H1 (cell line): ENCODE measurements at regions not wholly inside any gene's neighbourhood (a gene's known extent, or its start where the extent isn't known, plus 50 kb on each side); places are given as distances from the start of the nearest gene placed in this dataset.

Source experiments
- CTCF ChIA-PET: fragments of 300-600 bp; sonication (Branson Sonifier 250); formaldehyde crosslinking; loops from one replicate; lab custom pipeline; 2021; ENCODE audit not compliant: partially characterized antibody; lab: Charles Lee
- POLR2A ChIA-PET: fragments of 300-600 bp; sonication (Branson Sonifier 250); formaldehyde crosslinking; loops from one replicate; lab custom pipeline; 2021; ENCODE audit warnings: inconsistent platforms; ENCODE audit not compliant: partially characterized antibody; lab: Charles Lee
- DNase-seq, 2 experiments: peaks; one replicate each; pipeline versions ENCODE4 v3.0.0 to v3.0.0-alpha.2; 2010 to 2022; ENCODE audit warnings: low spot score in 2 of 2, low read depth in 1 of 2, mixed read lengths in 1 of 2
- FAIRE-seq: peaks from 2 replicates; lab custom pipeline; 2011; peaks lifted over from hg19 to GRCh38; lab: Jason Lieb, UNC
- H2AFZ ChIP-seq: 2 replicates; pipeline ENCODE4 v1.8.1; 2012; ENCODE audit warnings: low read length, inconsistent platforms
- H2AK5ac ChIP-seq: 2 replicates; pipeline ENCODE4 v1.6.1; 2013; ENCODE audit warnings: low read depth, low read length
- H2BK120ac ChIP-seq: replicated peaks from 2 replicates; pipeline ENCODE3; 2013; ENCODE audit warnings: low read depth, low read length, inconsistent platforms
- H2BK12ac ChIP-seq: 2 replicates; pipeline ENCODE4 v1.6.1; 2013; ENCODE audit warnings: low read depth, low read length
- H2BK15ac ChIP-seq: 2 replicates; pipeline ENCODE4 v1.6.1; 2013; ENCODE audit warnings: low read length
- H2BK20ac ChIP-seq: 2 replicates; pipeline ENCODE4 v1.6.1; 2013; ENCODE audit warnings: low read length
- H2BK5ac ChIP-seq: 2 replicates; pipeline ENCODE4 v1.6.1; 2013; ENCODE audit warnings: low read depth, low read length
- H3K14ac ChIP-seq: 2 replicates; pipeline ENCODE4 v1.6.1; 2013; ENCODE audit warnings: inconsistent platforms; ENCODE audit not compliant: insufficient read length
- H3K18ac ChIP-seq: 2 replicates; pipeline ENCODE4 v1.6.1; 2013; ENCODE audit warnings: low read length; ENCODE audit errors: extremely low read depth
- H3K23ac ChIP-seq: 2 replicates; pipeline ENCODE4 v1.6.1; 2013; ENCODE audit warnings: inconsistent platforms; ENCODE audit not compliant: insufficient read length
- H3K23me2 ChIP-seq: 2 replicates; pipeline ENCODE4 v1.6.1; 2013; ENCODE audit warnings: low read depth, low read length
- H3K27ac ChIP-seq: 2 replicates; pipeline ENCODE4 v1.6.1; 2011; ENCODE audit warnings: low read depth, low read length, inconsistent platforms
- H3K27me3 ChIP-seq, 4 experiments: replicated peaks in 1 of 4; 1 replicate in 1 of 4; 2 replicates in 3 of 4; pipeline versions ENCODE4 v1.6.1 to v1.8.1; 2011 to 2013; ENCODE audit warnings: low read length in 3 of 4, mild to moderate bottlenecking in 3 of 4, inconsistent platforms in 2 of 4, mixed read lengths in 2 of 4, moderate library complexity in 1 of 4; ENCODE audit not compliant: control insufficient read depth in 3 of 4, insufficient read depth in 3 of 4; ENCODE audit errors: extremely low read depth in 1 of 4
- H3K36me3 ChIP-seq, 4 experiments: 2 replicates each; pipeline versions ENCODE4 v1.6.1 to v1.8.1; 2011 to 2013; ENCODE audit warnings: mild to moderate bottlenecking in 4 of 4, low read length in 3 of 4, moderate library complexity in 2 of 4, control low read depth in 1 of 4, inconsistent platforms in 1 of 4; ENCODE audit not compliant: insufficient read depth in 4 of 4, control insufficient read depth in 2 of 4
- H3K4ac ChIP-seq: replicated peaks from 2 replicates; pipeline ENCODE3; 2013; ENCODE audit warnings: low read length, low read depth, mixed read lengths, inconsistent platforms; ENCODE audit not compliant: insufficient read length
- H3K4me1 ChIP-seq, 4 experiments: replicated peaks in 1 of 4; 1 replicate in 1 of 4; 2 replicates in 3 of 4; pipeline versions ENCODE4 v1.6.1 to v1.8.1; 2011 to 2013; ENCODE audit warnings: low read length in 3 of 4, inconsistent platforms in 2 of 4, mixed read lengths in 1 of 4; ENCODE audit not compliant: insufficient read depth in 4 of 4, control insufficient read depth in 3 of 4
- H3K4me2 ChIP-seq, 2 experiments: 2 replicates each; pipeline versions ENCODE4 v1.6.1 to v1.8.1; 2011 to 2013; ENCODE audit warnings: low read depth in 2 of 2, low read length in 2 of 2, control low read depth in 1 of 2, inconsistent platforms in 1 of 2, mild to moderate bottlenecking in 1 of 2; ENCODE audit not compliant: insufficient read depth in 1 of 2
- H3K4me3 ChIP-seq, 4 experiments: fragments of 200-600, 300-600 bp in 1 of 4; sonication (generic), shearing (Covaris generic), sonication (Bioruptor Twin) in 1 of 4; 2 replicates each; pipeline versions ENCODE4 v1.5.1 to v1.8.1; 2011 to 2016; ENCODE audit warnings: low read length in 4 of 4, low read depth in 3 of 4, control low read depth in 2 of 4, inconsistent platforms in 2 of 4, mild to moderate bottlenecking in 2 of 4, mixed read lengths in 1 of 4, moderate library complexity in 1 of 4; ENCODE audit not compliant: insufficient read depth in 2 of 4; ENCODE audit errors: extremely low read depth in 1 of 4
- H3K56ac ChIP-seq: replicated peaks from 2 replicates; pipeline ENCODE3; 2013; ENCODE audit warnings: low read depth, mild to moderate bottlenecking, mixed read lengths, low read length, inconsistent platforms; ENCODE audit not compliant: insufficient read length
- H3K79me1 ChIP-seq: 2 replicates; pipeline ENCODE4 v1.6.1; 2013; ENCODE audit warnings: low read depth, low read length, control low read depth
- H3K79me2 ChIP-seq, 2 experiments: 2 replicates each; pipeline versions ENCODE4 v1.6.1 to v1.8.1; 2012 to 2013; ENCODE audit warnings: low read length in 2 of 2, mild to moderate bottlenecking in 2 of 2, inconsistent platforms in 1 of 2; ENCODE audit not compliant: insufficient read depth in 2 of 2, control insufficient read depth in 1 of 2
- H3K9ac ChIP-seq, 4 experiments: replicated peaks in 1 of 4; 1 replicate in 1 of 4; 2 replicates in 3 of 4; pipeline versions ENCODE4 v1.6.1 to v1.8.1; 2011 to 2013; ENCODE audit warnings: low read depth in 3 of 4, low read length in 3 of 4, control low read depth in 2 of 4, mild to moderate bottlenecking in 2 of 4, moderate library complexity in 2 of 4, inconsistent platforms in 1 of 4; ENCODE audit errors: extremely low read depth in 1 of 4
- H3K9me3 ChIP-seq, 2 experiments: 2 replicates each; pipeline versions ENCODE4 v1.6.1 to v1.8.1; 2012 to 2013; ENCODE audit warnings: mild to moderate bottlenecking in 2 of 2, moderate library complexity in 2 of 2, control low read depth in 1 of 2, inconsistent platforms in 1 of 2, low read depth in 1 of 2, low read length in 1 of 2, mixed read lengths in 1 of 2; ENCODE audit not compliant: insufficient read depth in 2 of 2
- H4K20me1 ChIP-seq, 2 experiments: replicated peaks in 1 of 2; 2 replicates each; pipeline versions ENCODE3 to v1.8.1; 2011 to 2013; ENCODE audit warnings: inconsistent platforms in 2 of 2, low read length in 2 of 2, mild to moderate bottlenecking in 1 of 2; ENCODE audit not compliant: insufficient read depth in 2 of 2, control insufficient read depth in 1 of 2
- H4K5ac ChIP-seq: 2 replicates; pipeline ENCODE4 v1.6.1; 2013; ENCODE audit warnings: low read length, low read depth, mixed read lengths, inconsistent platforms; ENCODE audit not compliant: insufficient read length
- H4K8ac ChIP-seq: 2 replicates; pipeline ENCODE4 v1.8.0; 2013; ENCODE audit warnings: mild to moderate bottlenecking, moderate library complexity, low read length, inconsistent platforms; ENCODE audit not compliant: insufficient read depth; ENCODE audit errors: extremely low read depth
- H4K91ac ChIP-seq: replicated peaks from 2 replicates; pipeline ENCODE3; 2013; ENCODE audit warnings: low read length, mixed read lengths, inconsistent platforms; ENCODE audit not compliant: insufficient read length
- CREB1 ChIP-seq: IDR thresholded peaks from 2 replicates; pipeline ENCODE4 v1.6.1; 2012; ENCODE audit warnings: inconsistent platforms
- KDM4A ChIP-seq: IDR thresholded peaks from one replicate; pipeline ENCODE4 v1.7.1; 2012; ENCODE audit warnings: low read depth, mild to moderate bottlenecking, moderate library complexity, low read length, inconsistent platforms; ENCODE audit not compliant: severe bottlenecking
- PHF8 ChIP-seq: fragments of 200-600 bp; sonication (generic); conservative IDR thresholded peaks from 2 replicates; pipeline ENCODE4 v1.7.1; 2012; ENCODE audit warnings: low read depth, mild to moderate bottlenecking, inconsistent platforms, low read length, moderate library complexity
- RBBP5 ChIP-seq: IDR thresholded peaks from 2 replicates; pipeline ENCODE4 v1.7.1; 2012; ENCODE audit warnings: low read depth, mild to moderate bottlenecking, inconsistent platforms, low read length, moderate library complexity, borderline replicate concordance
- TAF1 ChIP-seq: IDR thresholded peaks from 2 replicates; pipeline ENCODE4 v1.6.1; 2011; ENCODE audit warnings: mild to moderate bottlenecking, low read depth, low read length
- TBP ChIP-seq: IDR thresholded peaks from 2 replicates; pipeline ENCODE4 v1.6.1; 2011; ENCODE audit warnings: low read depth, low read length, improper control_type of control experiment
- YY1 ChIP-seq: IDR thresholded peaks from 2 replicates; pipeline ENCODE4 v1.6.1; 2011; ENCODE audit warnings: low read depth, mild to moderate bottlenecking, low read length
- WGBS, 2 experiments: shearing (Covaris generic) in 1 of 2; methylation state at CpG; one replicate each; pipeline versions ENCODE4 v1.1.6 to v1.1.7; 2013 to 2015; ENCODE audit warnings: low lambda C conversion rate in 2 of 2, mixed read lengths in 2 of 2, inconsistent platforms in 1 of 2, low coverage in 1 of 2, missing lambda C conversion rate in 1 of 2; ENCODE audit not compliant: insufficient replicate concordance in 2 of 2, insufficient coverage in 1 of 2, insufficient read length in 1 of 2; ENCODE audit errors: extremely low coverage in 1 of 2, missing lambda C conversion rate in 1 of 2; 5-methylcytosine and 5-hydroxymethylcytosine counted together

GRCh38 chr4:138655985-138656384 is 359.6 kb upstream of the NOCT start:
- TF ChIP-seq YY1 (no peak), RBBP5 (no peak), KDM4A (no peak), TBP (no peak), TAF1 (no peak), CREB1 (no peak), PHF8 (no peak)
- TF ChIP-seq, all 59 proteins: peak for 0
- H4K8ac ChIP-seq, result no peak overlapping the region
- H3K79me1 ChIP-seq, result no peaks in the 10 kb centered on the region
- peaks cover 3 to 14% (median 8%) of the 10 kb centered on the region in 4 experiments; a peak in 6 of 7 replicates for H3K4me1 ChIP-seq
- no peak overlapping the region for H2BK15ac ChIP-seq
- H2AFZ ChIP-seq, result no peak overlapping the region
- DNase-seq, result no peak
- H2BK12ac ChIP-seq, result no peak overlapping the region
- no peak overlapping the region; the same call in 1 of the 2 replicates for H2BK5ac ChIP-seq
- POLR2A ChIA-PET, result no interaction called here
- peak overlapping the region; percentile 80 for H2BK20ac ChIP-seq
- no peak overlapping the region for H3K56ac ChIP-seq
- no peak overlapping the region for H2AK5ac ChIP-seq
- no peaks in the 10 kb centered on the region; a peak in 1 of 7 replicates for H3K27me3 ChIP-seq
- no peak overlapping the region for H3K27ac ChIP-seq
- no peak overlapping the region for H3K4me3 ChIP-seq
- H4K5ac ChIP-seq, result no peak overlapping the region
- H3K14ac ChIP-seq, result no peak overlapping the region
- no peak overlapping the region for H2BK120ac ChIP-seq
- H3K4ac ChIP-seq, result no peak overlapping the region
- H3K9me3 ChIP-seq, result no peaks in the 10 kb centered on the region; a peak in 1 of 4 replicates
- H3K23ac ChIP-seq, result no peak overlapping the region
- H4K91ac ChIP-seq, result no peak overlapping the region
- H3K18ac ChIP-seq, result no peak overlapping the region
- 90% methylated on average over 3 of the region's 3 CpGs; no CpG with 5 or more reads in 1 of the 2 experiments for WGBS, 2 experiments
- FAIRE-seq, result no peak
- no peaks in the 10 kb centered on the region for H3K79me2 ChIP-seq
- H3K9ac ChIP-seq, result no peak overlapping the region
- no peak overlapping the region for H3K4me2 ChIP-seq
- no peaks in the 10 kb centered on the region for H3K36me3 ChIP-seq
- H3K23me2 ChIP-seq, result peaks cover 6% of the 10 kb centered on the region; the same call in 1 of the 2 replicates
- H4K20me1 ChIP-seq, result no peaks in the 10 kb centered on the region
- CTCF ChIA-PET, result interaction anchor here (1.2 to 1.9 kb wide), 2 partner anchors 24 to 26 kb away, joined by 4 to 7 read pairs; no protein-coding TSS in a partner anchor
